SK-N-SH (cell line): ENCODE measurements at regions not wholly inside any gene's neighbourhood (a gene's known extent, or its start where the extent isn't known, plus 50 kb on each side); places are given as distances from the start of the nearest gene placed in this dataset.

ENCODE experiments used
- CTCF ChIA-PET: fragments of 300-600, 350-600 bp; formaldehyde crosslinking; extraction: SDS; loops from one replicate; lab custom pipeline; 2021; lab: Yijun Ruan, JAX
- POLR2A ChIA-PET: fragments of 350-600 bp; sonication (Branson Sonifier 250); formaldehyde crosslinking; extraction: SDS; loops from one replicate; lab custom pipeline; 2020; ENCODE audit warnings: antibody characterized with exemption, inconsistent platforms; lab: Yijun Ruan, JAX
- DNase-seq: peaks from one replicate; pipeline ENCODE4 v3.0.0; 2012
- H2AFZ ChIP-seq: fragments of 200-600 bp; sonication (generic); 2 replicates; pipeline ENCODE4 v1.8.1; 2016; ENCODE audit warnings: antibody characterized with exemption, mild to moderate bottlenecking, low read depth
- H3F3A ChIP-seq: fragments of 200-600 bp; sonication (generic); replicated peaks from 2 replicates; pipeline ENCODE3; 2016; ENCODE audit warnings: antibody characterized with exemption, mild to moderate bottlenecking; ENCODE audit not compliant: insufficient read depth
- H3K27ac ChIP-seq, 2 experiments: fragments of 200-500 bp in 1 of 2; fragments of 200-600 bp in 1 of 2; sonication (Bioruptor generic) in 1 of 2; sonication (generic), shearing (Covaris generic) in 1 of 2; 2 replicates each; pipeline versions ENCODE4 v1.5.1 to v1.6.1; 2014 to 2016; ENCODE audit warnings: low read depth in 2 of 2, inconsistent platforms in 1 of 2, low read length in 1 of 2, mild to moderate bottlenecking in 1 of 2, mixed read lengths in 1 of 2
- H3K27me3 ChIP-seq: fragments of 200-600 bp; sonication (generic), shearing (Covaris generic); 2 replicates; pipeline ENCODE4 v1.6.1; 2016; ENCODE audit warnings: mixed run types; ENCODE audit not compliant: insufficient read depth
- H3K36me3 ChIP-seq, 2 experiments: fragments of 200-500 bp in 1 of 2; fragments of 200-600 bp in 1 of 2; sonication (Bioruptor generic) in 1 of 2; sonication (generic) in 1 of 2; replicated peaks in 1 of 2; 2 replicates each; pipeline versions ENCODE3 to v1.5.1; 2014 to 2016; ENCODE audit warnings: low read length in 1 of 2, mild to moderate bottlenecking in 1 of 2; ENCODE audit not compliant: insufficient read depth in 2 of 2, control insufficient read depth in 1 of 2
- H3K4me1 ChIP-seq, 2 experiments: fragments of 200-500 bp in 1 of 2; fragments of 200-600 bp in 1 of 2; sonication (Bioruptor generic) in 1 of 2; sonication (generic), shearing (Covaris generic) in 1 of 2; 2 replicates each; pipeline versions ENCODE4 v1.5.1 to v1.6.1; 2014 to 2016; ENCODE audit warnings: low read depth in 1 of 2, low read length in 1 of 2, mixed run types in 1 of 2; ENCODE audit not compliant: insufficient read depth in 2 of 2, control insufficient read depth in 1 of 2
- H3K4me2 ChIP-seq: fragments of 200-600 bp; sonication (generic), shearing (Covaris generic); 2 replicates; pipeline ENCODE4 v1.6.1; 2017; ENCODE audit warnings: mixed run types
- H3K4me3 ChIP-seq, 2 experiments: fragments of 200-500 bp in 1 of 2; fragments of 200-600 bp in 1 of 2; sonication (Bioruptor generic) in 1 of 2; sonication (generic), shearing (Covaris generic) in 1 of 2; 2 replicates each; pipeline versions ENCODE4 v1.5.1 to v1.8.1; 2014 to 2016; ENCODE audit warnings: low read depth in 2 of 2, inconsistent platforms in 1 of 2, low read length in 1 of 2, mild to moderate bottlenecking in 1 of 2, mixed read lengths in 1 of 2, moderate library complexity in 1 of 2
- H3K79me2 ChIP-seq: fragments of 200-600 bp; sonication (generic); 2 replicates; pipeline ENCODE4 v1.8.1; 2017; ENCODE audit warnings: mild to moderate bottlenecking; ENCODE audit not compliant: insufficient read depth
- H3K9ac ChIP-seq: fragments of 200-600 bp; sonication (generic); 2 replicates; pipeline ENCODE4 v1.6.1; 2017; ENCODE audit warnings: mixed run types
- H3K9me2 ChIP-seq: fragments of 200-600 bp; sonication (generic); 2 replicates; pipeline ENCODE4 v1.6.1; 2017; ENCODE audit warnings: mixed run types
- H3K9me3 ChIP-seq: fragments of 200-600 bp; sonication (generic); 2 replicates; pipeline ENCODE4 v1.6.1; 2017; ENCODE audit warnings: mixed run types, mild to moderate bottlenecking, moderate library complexity
- H4K20me1 ChIP-seq: fragments of 200-600 bp; sonication (generic); 2 replicates; pipeline ENCODE4 v1.6.1; 2017; ENCODE audit warnings: mild to moderate bottlenecking, mixed run types; ENCODE audit not compliant: insufficient read depth
- EP300 ChIP-seq, 2 experiments: IDR thresholded peaks; 2 replicates each; pipeline versions ENCODE4 v1.4.0 to v1.6.1; 2012; ENCODE audit warnings: borderline replicate concordance in 1 of 2, low read depth in 1 of 2, low read length in 1 of 2
- FOXJ3 ChIP-seq: sonication (generic); formaldehyde crosslinking; IDR thresholded peaks from 2 replicates; pipeline ENCODE4 v1.5.1; 2020; ENCODE audit warnings: mild to moderate bottlenecking, missing genetic modification reagents
- GABPA ChIP-seq: IDR thresholded peaks from 2 replicates; pipeline ENCODE4 v1.4.0; 2012; ENCODE audit warnings: low read depth, mild to moderate bottlenecking
- JUND ChIP-seq: IDR thresholded peaks from 2 replicates; pipeline ENCODE4 v1.4.0; 2012
- PBX3 ChIP-seq: IDR thresholded peaks from 2 replicates; pipeline ENCODE4; 2012
- SIN3A ChIP-seq: IDR thresholded peaks from 2 replicates; pipeline ENCODE4 v1.6.1; 2012; ENCODE audit warnings: low read depth, mild to moderate bottlenecking, low read length, moderate library complexity, borderline replicate concordance
- TEAD4 ChIP-seq: IDR thresholded peaks from 2 replicates; pipeline ENCODE4 v1.4.0; 2012; ENCODE audit warnings: mild to moderate bottlenecking, borderline replicate concordance; ENCODE audit not compliant: insufficient read depth
- WGBS: methylation state at CpG from one replicate; pipeline ENCODE4 v1.1.6; 2017; ENCODE audit warnings: low lambda C conversion rate; 5-methylcytosine and 5-hydroxymethylcytosine counted together
- TF ChIP-seq, protein P1 (sequence below): fragments of 150-350 bp; IDR thresholded peaks from 2 replicates; pipeline ENCODE4 v1.6.1; 2017; ENCODE audit warnings: antibody characterized with exemption, low read length, low read depth, borderline replicate concordance

DNA sequence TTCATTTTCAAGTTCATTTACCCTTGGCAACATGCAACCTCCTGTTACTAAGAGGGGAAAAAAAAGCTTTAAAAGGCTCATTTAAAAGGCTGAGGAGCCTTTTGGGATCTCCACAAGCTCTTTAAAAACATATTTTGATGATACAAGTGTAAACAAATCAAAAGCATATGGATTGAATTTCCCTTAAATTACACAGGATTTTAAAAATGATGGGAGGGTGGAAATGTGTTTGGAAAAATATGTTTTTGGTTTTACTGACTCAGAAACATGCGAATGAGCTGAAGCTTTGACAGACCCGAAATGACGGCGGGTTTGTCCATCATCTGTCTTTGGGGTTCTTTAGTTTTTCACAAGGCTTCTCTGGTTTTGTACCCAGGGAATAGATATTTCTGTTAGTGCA lies 180.6 kb upstream of the CCDC68 start:
- Histone ChIP-seq H3K27ac (no peak overlapping the region), H3K4me1 (peaks cover 0 to 6% of the 10 kb centered on the region in 2 experiments; a peak in 2 of 4 replicates)
- no peak for TF ChIP-seq JUND
- TF ChIP-seq TEAD4 = no peak
- TF ChIP-seq, all 33 proteins: peak for 0
- H3K36me3 ChIP-seq = no peaks in the 10 kb centered on the region
- H3K4me3 ChIP-seq = no peak overlapping the region
- H3K9me2 ChIP-seq = no peaks in the 10 kb centered on the region
- no peak for DNase-seq
- H3F3A ChIP-seq = peaks cover 6% of the 10 kb centered on the region
- ChIA-PET POLR2A (no interaction called here), CTCF (interaction anchor here (0.7 to 1.5 kb wide), 2 partner anchors 10 to 12 kb away, joined by 3 to 5 read pairs; no protein-coding TSS in a partner anchor)
- H3K9me3 ChIP-seq = no peaks in the 10 kb centered on the region
- H3K9ac ChIP-seq = no peak overlapping the region
- H3K4me2 ChIP-seq = no peak overlapping the region
- H3K27me3 ChIP-seq = no peaks in the 10 kb centered on the region
- H4K20me1 ChIP-seq = no peaks in the 10 kb centered on the region
- H2AFZ ChIP-seq = no peak overlapping the region
- H3K79me2 ChIP-seq = no peaks in the 10 kb centered on the region
- 75% methylated on average over 4 of the region's 4 CpGs for WGBS

- Histone ChIP-seq H3K9me2 (no peaks in the 10 kb centered on the region), H3K79me2 (no peaks in the 10 kb centered on the region)
- CTCF ChIA-PET = interaction anchor here (0.7 to 1.5 kb wide), 2 partner anchors 9 to 13 kb away, joined by 3 to 5 read pairs; no protein-coding TSS in a partner anchor
- TF ChIP-seq PBX3 (no peak), EP300 (IDR thresholded peaks at IDR 0.05; ENCODE audit: borderline replicate concordance in 1 of 2, low read depth in 1 of 2, low read length in 1 of 2) (no peak)
- TF ChIP-seq, all 33 proteins: peak for 0
- Histone ChIP-seq H4K20me1 (no peaks in the 10 kb centered on the region), H3K9me3 (no peaks in the 10 kb centered on the region), H3K4me1 (peaks cover 0 to 6% of the 10 kb centered on the region in 2 experiments; a peak in 2 of 4 replicates), H2AFZ (no peak overlapping the region), H3F3A (peaks cover 6% of the 10 kb centered on the region), H3K27ac (no peak overlapping the region), H3K36me3 (no peaks in the 10 kb centered on the region), H3K27me3 (no peaks in the 10 kb centered on the region), H3K4me2 (no peak overlapping the region), H3K9ac (no peak overlapping the region), H3K4me3 (no peak overlapping the region)
- no peak for DNase-seq
- POLR2A ChIA-PET = no interaction called here
Measured at GRCh38 chr18:55139307-55139706, 180.0 kb upstream of the CCDC68 start.

GRCh38 chr18:55138401-55138800 lies 179.1 kb upstream of the CCDC68 start:
- Histone ChIP-seq H3K9me3 (no peaks in the 10 kb centered on the region), H3K4me3 (no peak overlapping the region), H3K4me1 (peaks cover 0 to 6% of the 10 kb centered on the region in 2 experiments; a peak in 2 of 4 replicates), H2AFZ (no peak overlapping the region), H3K79me2 (no peaks in the 10 kb centered on the region), H4K20me1 (no peaks in the 10 kb centered on the region), H3K9me2 (no peaks in the 10 kb centered on the region), H3K4me2 (no peak overlapping the region), H3K27ac (no peak overlapping the region), H3K9ac (no peak overlapping the region), H3K27me3 (no peaks in the 10 kb centered on the region), H3F3A (peaks cover 6% of the 10 kb centered on the region), H3K36me3 (no peaks in the 10 kb centered on the region)
- no peak for DNase-seq
- ChIA-PET CTCF (no interaction called here), POLR2A (no interaction called here)
- no peak for TF ChIP-seq FOXJ3
- TF ChIP-seq GABPA = no peak
- no peak for TF ChIP-seq SIN3A
- TF ChIP-seq TEAD4 = no peak
- TF ChIP-seq, protein P1, sequence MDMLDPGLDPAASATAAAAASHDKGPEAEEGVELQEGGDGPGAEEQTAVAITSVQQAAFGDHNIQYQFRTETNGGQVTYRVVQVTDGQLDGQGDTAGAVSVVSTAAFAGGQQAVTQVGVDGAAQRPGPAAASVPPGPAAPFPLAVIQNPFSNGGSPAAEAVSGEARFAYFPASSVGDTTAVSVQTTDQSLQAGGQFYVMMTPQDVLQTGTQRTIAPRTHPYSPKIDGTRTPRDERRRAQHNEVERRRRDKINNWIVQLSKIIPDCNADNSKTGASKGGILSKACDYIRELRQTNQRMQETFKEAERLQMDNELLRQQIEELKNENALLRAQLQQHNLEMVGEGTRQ = no peak
- WGBS = 88% methylated on average over 4 of the region's 4 CpGs
